Stimulated activated CD4-positive, alpha-beta T cell treated with anti-CD3 and anti-CD28 coated beads, TNF-alpha, amount 100 ng/mL, for 48 hours (primary cell): ENCODE measurements at regions not wholly inside any gene's neighbourhood (a gene's known extent, or its start where the extent isn't known, plus 50 kb on each side); places are given as distances from the start of the nearest gene placed in this dataset.

ENCODE experiments used
- DNase-seq, 3 donors: peaks; one replicate each; pipeline ENCODE4 v3.0.0-alpha.2; 2020; ENCODE audit warnings: low read depth in 3 of 3

- no peak for DNase-seq
Observed at GRCh38 chr19:46944918-46945628, 74.6 kb upstream of the NPAS1 start.

- DNase-seq, result no peak
Observed at GRCh38 chr19:46945694-46946489, 73.7 kb upstream of the NPAS1 start.

GRCh38 chr19:46946611-46947238 is 72.9 kb upstream of the NPAS1 start:
- DNase-seq, result no peak

GRCh38 chr19:46947866-46948265 is 71.8 kb upstream of the NPAS1 start:
- DNase-seq, result no peak

- no peak for DNase-seq
Observed at GRCh38 chr19:46950526-46951170, 69.0 kb upstream of the NPAS1 start.

GRCh38 chr19:46951171-46951986 is 68.3 kb upstream of the NPAS1 start:
- DNase-seq, result no peak

- no peak for DNase-seq
Observed at GRCh38 chr19:46952874-46953273, 66.8 kb upstream of the NPAS1 start.

GRCh38 chr19:46953955-46954501 is 65.6 kb upstream of the NPAS1 start:
- no peak for DNase-seq

- no peak for DNase-seq
Observed at GRCh38 chr19:46954502-46954992, 65.1 kb upstream of the NPAS1 start.

GRCh38 chr19:46954993-46955812 is 64.4 kb upstream of the NPAS1 start:
- no peak for DNase-seq

- no peak for DNase-seq
Observed at GRCh38 chr19:46955813-46956371, 63.7 kb upstream of the NPAS1 start.

- peak in 1 of 3 donors; percentile 20 for DNase-seq
Observed at GRCh38 chr19:46958532-46958931, 61.1 kb upstream of the NPAS1 start.

GRCh38 chr19:46959894-46960556 is 59.6 kb upstream of the NPAS1 start:
- DNase-seq, result no peak

- no peak for DNase-seq
Observed at GRCh38 chr19:46962030-46962570, 57.5 kb upstream of the NPAS1 start.

GRCh38 chr19:46963093-46963734 is 56.4 kb upstream of the NPAS1 start:
- no peak for DNase-seq

- no peak for DNase-seq
Observed at GRCh38 chr19:46967578-46968032, 52.0 kb upstream of the NPAS1 start.
